ENCODE measurements at regions not wholly inside any gene's neighbourhood (a gene's known extent, or its start where the extent isn't known, plus 50 kb on each side); places are given as distances from the start of the nearest gene placed in this dataset.
"Not testable (repeated sequence)": the region's sequence is repeated elsewhere in the genome, so short reads cannot be mapped to it uniquely, and the experiment has no call there.

- DNase-seq (ENCODE audit: low read depth) = no peak
Observed at GRCh38 chr3:26964836-26965235, 342.3 kb downstream of the LRRC3B start.

- DNase-seq (ENCODE audit: low read depth) = no peak
Observed at GRCh38 chr3:26967501-26967900, 344.9 kb downstream of the LRRC3B start.

- DNase-seq (ENCODE audit: low read depth) = no peak
Observed at GRCh38 chr3:26984416-26985390, 362.1 kb downstream of the LRRC3B start.

- no peak for DNase-seq (ENCODE audit: low read depth)
Observed at GRCh38 chr3:26989037-26989436, 366.5 kb downstream of the LRRC3B start.

- no peak for DNase-seq (ENCODE audit: low read depth)
Observed at GRCh38 chr3:26997226-26997625, 372.0 kb downstream of the NEK10 start.

- no peak for DNase-seq (ENCODE audit: low read depth)
Observed at GRCh38 chr3:27010834-27011233, 358.3 kb downstream of the NEK10 start.

GRCh38 chr3:27022096-27022761, 347.0 kb downstream of the NEK10 start:
- DNase-seq (ENCODE audit: low read depth) = no peak

- no peak for DNase-seq (ENCODE audit: low read depth)
Observed at GRCh38 chr3:27024493-27024892, 344.7 kb downstream of the NEK10 start.

- DNase-seq (ENCODE audit: low read depth) = no peak
Observed at GRCh38 chr3:27025718-27026117, 343.5 kb downstream of the NEK10 start.

- no peak for DNase-seq (ENCODE audit: low read depth)
Observed at GRCh38 chr3:27031476-27031875, 337.7 kb downstream of the NEK10 start.

- no peak for DNase-seq (ENCODE audit: low read depth)
Observed at GRCh38 chr3:27034255-27034654, 334.9 kb downstream of the NEK10 start.

- no peak for DNase-seq (ENCODE audit: low read depth)
Observed at GRCh38 chr3:27040674-27041073, 328.5 kb downstream of the NEK10 start.

- not testable (repeated sequence) for DNase-seq (ENCODE audit: low read depth)
Observed at GRCh38 chr3:27042541-27042940, 326.6 kb downstream of the NEK10 start.

GRCh38 chr3:27043328-27043955, 325.7 kb downstream of the NEK10 start:
- DNase-seq (ENCODE audit: low read depth) = no peak

- no peak for DNase-seq (ENCODE audit: low read depth)
Observed at GRCh38 chr3:27044931-27045481, 324.2 kb downstream of the NEK10 start.

- DNase-seq (ENCODE audit: low read depth) = no peak
Observed at GRCh38 chr3:27046351-27046750, 322.8 kb downstream of the NEK10 start.

GRCh38 chr3:27049792-27050191, 319.4 kb downstream of the NEK10 start:
- no peak for DNase-seq (ENCODE audit: low read depth)

GRCh38 chr3:27051527-27051926, 317.7 kb downstream of the NEK10 start:
- not testable (repeated sequence) for DNase-seq (ENCODE audit: low read depth)

GRCh38 chr3:27056326-27056725, 312.9 kb downstream of the NEK10 start:
- DNase-seq (ENCODE audit: low read depth) = no peak

- DNase-seq (ENCODE audit: low read depth) = no peak
Observed at GRCh38 chr3:27059489-27059888, 309.7 kb downstream of the NEK10 start.

All from M059J (cell line).